22Rv1 (cell line): ENCODE measurements at regions not wholly inside any gene's neighbourhood (a gene's known extent, or its start where the extent isn't known, plus 50 kb on each side); places are given as distances from the start of the nearest gene placed in this dataset.

ENCODE experiments used
- H3K27ac ChIP-seq: fragments of 450-650 bp; 2 replicates; pipeline ENCODE4 v1.5.1; 2017
- CTCF ChIP-seq: fragments of 450-650 bp; IDR thresholded peaks from 2 replicates; pipeline ENCODE4 v1.5.1; 2017; ENCODE audit warnings: mild to moderate bottlenecking
- ZFX ChIP-seq: fragments of 450-650 bp; IDR thresholded peaks from 2 replicates; pipeline ENCODE4 v1.6.1; 2017; ENCODE audit warnings: antibody characterized with exemption, borderline replicate concordance

GRCh38 chr11:127674754-127675153 lies 674.2 kb upstream of the KIRREL3 start:
- TF ChIP-seq ZFX (no peak), CTCF (no peak)
- no peak overlapping the region for H3K27ac ChIP-seq

GRCh38 chr11:127670374-127671119 lies 670.0 kb upstream of the KIRREL3 start:
- H3K27ac ChIP-seq: no peak overlapping the region
- TF ChIP-seq ZFX (no peak), CTCF (no peak)

GRCh38 chr11:127656116-127656836 lies 655.7 kb upstream of the KIRREL3 start:
- TF ChIP-seq CTCF: no peak
- no peak for TF ChIP-seq ZFX
- H3K27ac ChIP-seq: no peak overlapping the region

GRCh38 chr11:127653076-127653475 lies 652.5 kb upstream of the KIRREL3 start:
- TF ChIP-seq CTCF: no peak
- no peak for TF ChIP-seq ZFX
- H3K27ac ChIP-seq: no peak overlapping the region

GRCh38 chr11:127651888-127652221 lies 651.3 kb upstream of the KIRREL3 start:
- no peak overlapping the region for H3K27ac ChIP-seq
- TF ChIP-seq ZFX (no peak), CTCF (no peak)

- no peak for TF ChIP-seq CTCF
- TF ChIP-seq ZFX: no peak
- H3K27ac ChIP-seq: no peak overlapping the region
These were observed 650.8 kb upstream of the KIRREL3 start for GRCh38 chr11:127651175-127651887.

- no peak overlapping the region for H3K27ac ChIP-seq
- TF ChIP-seq CTCF: no peak
- TF ChIP-seq ZFX: no peak
These were observed 649.4 kb upstream of the KIRREL3 start for GRCh38 chr11:127649958-127650357.
